GM06990 (cell line): ENCODE measurements at regions not wholly inside any gene's neighbourhood (a gene's known extent, or its start where the extent isn't known, plus 50 kb on each side); places are given as distances from the start of the nearest gene placed in this dataset.
A peak's percentile ranks its signal among the peaks of the same experiment; 100 is the strongest.

ENCODE experiments used
- DNase-seq: peaks from one replicate; pipeline ENCODE4 v3.0.0-alpha.2; 2011; ENCODE audit not compliant: insufficient read length; ENCODE audit errors: extremely low read depth
- H3K27me3 ChIP-seq: replicated peaks from 2 replicates; pipeline ENCODE4 v1.6.0; 2011; ENCODE audit warnings: low read length; ENCODE audit not compliant: control insufficient read depth, insufficient read depth
- H3K36me3 ChIP-seq: 2 replicates; pipeline ENCODE4 v1.5.1; 2011; ENCODE audit warnings: low read length; ENCODE audit not compliant: control insufficient read depth, insufficient read depth
- H3K4me3 ChIP-seq: replicated peaks from 2 replicates; pipeline ENCODE4 v1.5.1; 2011; ENCODE audit warnings: low read depth, mild to moderate bottlenecking, control low read depth, low read length
- CTCF ChIP-seq: IDR thresholded peaks from 2 replicates; pipeline ENCODE4 v1.5.1; 2011; ENCODE audit warnings: low read length, control low read depth, mild to moderate bottlenecking, inconsistent platforms; ENCODE audit not compliant: insufficient read depth, poor library complexity, severe bottlenecking

- peak; percentile 70 for TF ChIP-seq CTCF
- Histone ChIP-seq H3K36me3 (no peaks in the 10 kb centered on the region), H3K27me3 (no peaks in the 10 kb centered on the region), H3K4me3 (no peak overlapping the region)
- DNase-seq: no peak
These were observed 263.8 kb downstream of the HS3ST3A1 start for GRCh38 chr17:13337864-13338371.

- no peak for TF ChIP-seq CTCF
- no peak overlapping the region for H3K4me3 ChIP-seq
- no peaks in the 10 kb centered on the region for H3K27me3 ChIP-seq
- no peaks in the 10 kb centered on the region for H3K36me3 ChIP-seq
- DNase-seq: no peak
These were observed 264.6 kb downstream of the HS3ST3A1 start for GRCh38 chr17:13337151-13337550.

- Histone ChIP-seq H3K4me3 (no peak overlapping the region), H3K36me3 (no peaks in the 10 kb centered on the region), H3K27me3 (no peaks in the 10 kb centered on the region)
- TF ChIP-seq CTCF: no peak
- no peak for DNase-seq
These were observed 267.4 kb downstream of the HS3ST3A1 start for GRCh38 chr17:13334374-13334773.

- TF ChIP-seq CTCF: no peak
- Histone ChIP-seq H3K4me3 (no peak overlapping the region), H3K27me3 (no peaks in the 10 kb centered on the region), H3K36me3 (no peaks in the 10 kb centered on the region)
- DNase-seq: no peak
These were observed 268.1 kb downstream of the HS3ST3A1 start for GRCh38 chr17:13333661-13334060.

- H3K4me3 ChIP-seq: no peak overlapping the region
- no peaks in the 10 kb centered on the region for H3K27me3 ChIP-seq
- TF ChIP-seq CTCF: no peak
- no peaks in the 10 kb centered on the region for H3K36me3 ChIP-seq
- no peak for DNase-seq
These were observed 269.5 kb downstream of the HS3ST3A1 start for GRCh38 chr17:13332207-13332606.

GRCh38 chr17:13329421-13329820 lies 272.3 kb downstream of the HS3ST3A1 start:
- DNase-seq: no peak
- no peak for TF ChIP-seq CTCF
- Histone ChIP-seq H3K36me3 (no peaks in the 10 kb centered on the region), H3K27me3 (no peaks in the 10 kb centered on the region), H3K4me3 (no peak overlapping the region)
